CD4-positive, alpha-beta T cell (primary cell): ENCODE measurements at regions not wholly inside any gene's neighbourhood (a gene's known extent, or its start where the extent isn't known, plus 50 kb on each side); places are given as distances from the start of the nearest gene placed in this dataset.

Experiments used
- ATAC-seq: fragments of 200-7000 bp; cut with Tn5 transposase; one replicate; pipeline ENCODE4 v1.10.0; 2022; ENCODE audit warnings: mild to moderate bottlenecking; ENCODE audit not compliant: poor library complexity
- CTCF ChIA-PET: fragments of 350-600 bp; sonication (Branson Sonifier 250); formaldehyde crosslinking; loops from one replicate; lab custom pipeline; 2021; ENCODE audit warnings: antibody characterized with exemption, inconsistent platforms; lab: Charles Lee
- POLR2A ChIA-PET: fragments of 350-600 bp; sonication (Branson Sonifier 250); formaldehyde crosslinking; loops from one replicate; lab custom pipeline; 2021; ENCODE audit warnings: antibody characterized with exemption, inconsistent platforms; lab: Charles Lee
- DNase-seq, 14 experiments: peaks; one replicate each; pipeline ENCODE4 v3.0.0-alpha.2; 2013 to 2020; ENCODE audit warnings: mixed read lengths in 2 of 14
- H3K27ac ChIP-seq, 2 donors: one replicate each; pipeline versions ENCODE4 v1.5.1 to v1.7.0; 2013; ENCODE audit warnings: low read length in 2 of 2, low read depth in 1 of 2, mild to moderate bottlenecking in 1 of 2
- H3K27me3 ChIP-seq, 2 experiments: 1 replicate in 1 of 2; 2 replicates in 1 of 2; pipeline versions ENCODE4 v1.6.1 to v1.7.0; 2013; ENCODE audit warnings: low read length in 2 of 2, control low read depth in 1 of 2, mild to moderate bottlenecking in 1 of 2, moderate library complexity in 1 of 2; ENCODE audit not compliant: insufficient read depth in 2 of 2, control insufficient read depth in 1 of 2
- H3K36me3 ChIP-seq: one replicate; pipeline ENCODE4 v1.6.1; 2013; ENCODE audit warnings: low read length, control low read depth; ENCODE audit not compliant: insufficient read depth
- H3K4me1 ChIP-seq: one replicate; pipeline ENCODE4 v1.6.1; 2013; ENCODE audit warnings: low read length, control low read depth; ENCODE audit not compliant: insufficient read depth
- H3K4me3 ChIP-seq: one replicate; pipeline ENCODE4 v1.5.1; 2013; ENCODE audit warnings: mild to moderate bottlenecking, low read length, moderate library complexity
- H3K9me3 ChIP-seq, 2 experiments: 1 replicate in 1 of 2; 2 replicates in 1 of 2; pipeline versions ENCODE4 v1.6.1 to v1.7.0; 2013; ENCODE audit warnings: low read length in 2 of 2, mild to moderate bottlenecking in 2 of 2, control low read depth in 1 of 2, moderate library complexity in 1 of 2; ENCODE audit not compliant: control insufficient read depth in 1 of 2, insufficient read depth in 1 of 2
- H3K27ac Mint-ChIP-seq: one replicate; pipeline ENCODE4 v1.8.0; 2020; ENCODE audit warnings: mixed read lengths
- H3K27me3 Mint-ChIP-seq: one replicate; pipeline ENCODE4 v1.8.0; 2021; ENCODE audit warnings: mixed read lengths
- H3K36me3 Mint-ChIP-seq: one replicate; pipeline ENCODE4 v1.8.0; 2021; ENCODE audit warnings: low read depth, mixed read lengths
- H3K4me1 Mint-ChIP-seq: one replicate; pipeline ENCODE4 v1.8.0; 2021; ENCODE audit warnings: low read depth, mixed read lengths
- H3K4me3 Mint-ChIP-seq: one replicate; pipeline ENCODE4 v1.8.0; 2020; ENCODE audit warnings: mild to moderate bottlenecking, mixed read lengths
- H3K9me3 Mint-ChIP-seq: one replicate; pipeline ENCODE4 v1.8.0; 2020; ENCODE audit warnings: mixed read lengths
- CTCF ChIP-seq: fragments of 200-600 bp; IDR thresholded peaks from one replicate; pipeline ENCODE4 v1.8.0; 2022; ENCODE audit warnings: antibody characterized with exemption, mild to moderate bottlenecking
- intact Hi-C, 2 experiments: fragments of 100-400 bp; cut with DNase I in 1 of 2; cut with micrococcal nuclease in 1 of 2; formaldehyde crosslinking; loops; one replicate each; pipeline versions ENCODE4 v1.15.1 to v1.9.0; 2023 to 2025; cut with DNase I, micrococcal nuclease

- H3K36me3 Mint-ChIP-seq = no peaks in the 10 kb centered on the region
- no peak for TF ChIP-seq CTCF
- Histone ChIP-seq H3K4me3 (no peak overlapping the region), H3K27me3 (no peaks in the 10 kb centered on the region), H3K4me1 (no peaks in the 10 kb centered on the region), H3K9me3 (no peaks in the 10 kb centered on the region), H3K27ac (no peak overlapping the region), H3K36me3 (no peaks in the 10 kb centered on the region)
- POLR2A ChIA-PET = no interaction called here
- H3K4me3 Mint-ChIP-seq = no peak overlapping the region
- H3K9me3 Mint-ChIP-seq = no peaks in the 10 kb centered on the region
- DNase-seq (no peak), ATAC-seq (no peak)
- no peaks in the 10 kb centered on the region for H3K4me1 Mint-ChIP-seq
- no peak overlapping the region for H3K27ac Mint-ChIP-seq
- intact Hi-C loops = no loop called here
- CTCF ChIA-PET = no interaction called here
- no peaks in the 10 kb centered on the region for H3K27me3 Mint-ChIP-seq
Observed at GRCh38 chr6:82735790-82736189, 329.9 kb downstream of the UBE3D start.

- no peaks in the 10 kb centered on the region for H3K36me3 ChIP-seq
- Mint-ChIP-seq H3K4me3 (no peak overlapping the region), H3K27ac (no peak overlapping the region), H3K27me3 (no peaks in the 10 kb centered on the region), H3K4me1 (no peaks in the 10 kb centered on the region), H3K36me3 (no peaks in the 10 kb centered on the region), H3K9me3 (no peaks in the 10 kb centered on the region)
- H3K27ac ChIP-seq = no peak overlapping the region
- POLR2A ChIA-PET = no interaction called here
- intact Hi-C loops = no loop called here
- CTCF ChIA-PET = no interaction called here
- H3K4me1 ChIP-seq = no peaks in the 10 kb centered on the region
- no peak for TF ChIP-seq CTCF
- no peaks in the 10 kb centered on the region for H3K27me3 ChIP-seq
- DNase-seq (no peak), ATAC-seq (no peak)
- H3K4me3 ChIP-seq = no peak overlapping the region
- H3K9me3 ChIP-seq = no peaks in the 10 kb centered on the region
Observed at GRCh38 chr6:82737965-82738364, 327.7 kb downstream of the UBE3D start.

- Histone ChIP-seq H3K27ac (no peak overlapping the region), H3K9me3 (no peaks in the 10 kb centered on the region), H3K4me3 (no peak overlapping the region), H3K36me3 (no peaks in the 10 kb centered on the region), H3K27me3 (no peaks in the 10 kb centered on the region), H3K4me1 (no peaks in the 10 kb centered on the region)
- ChIA-PET POLR2A (no interaction called here), CTCF (interaction anchor here (1.2 kb wide), 1 partner anchor 9 kb away, joined by 3 read pairs; no protein-coding TSS in a partner anchor)
- ATAC-seq = no peak
- no peaks in the 10 kb centered on the region for H3K27me3 Mint-ChIP-seq
- H3K4me3 Mint-ChIP-seq = no peak overlapping the region
- H3K9me3 Mint-ChIP-seq = no peaks in the 10 kb centered on the region
- no peak for DNase-seq
- TF ChIP-seq CTCF = no peak
- H3K27ac Mint-ChIP-seq = no peak overlapping the region
- H3K4me1 Mint-ChIP-seq = no peaks in the 10 kb centered on the region
- intact Hi-C loops = no loop called here
- H3K36me3 Mint-ChIP-seq = no peaks in the 10 kb centered on the region
Observed at GRCh38 chr6:82738773-82739172, 326.9 kb downstream of the UBE3D start.
